ENCODE measurements at regions not wholly inside any gene's neighbourhood (a gene's known extent, or its start where the extent isn't known, plus 50 kb on each side); places are given as distances from the start of the nearest gene placed in this dataset.
A peak's percentile ranks its signal among the peaks of the same experiment; 100 is the strongest.
"Not testable (repeated sequence)": the region's sequence is repeated elsewhere in the genome, so short reads cannot be mapped to it uniquely, and the experiment has no call there.

- not testable (repeated sequence) for H3K27ac ChIP-seq (ENCODE audit: low read depth); DNase-seq (ENCODE audit: extremely low spot score); H3K4me3 ChIP-seq (ENCODE audit: low read depth, low read length); H3K36me3 ChIP-seq (ENCODE audit: insufficient read depth); H3K4me1 ChIP-seq (ENCODE audit: insufficient read depth)
- WGBS: 42% methylated on average over 2 of the region's 2 CpGs
These were observed 91.7 kb downstream of the VPREB1 start for GRCh38 chr22:22336333-22336732.

- WGBS: 72% methylated on average over 3 of the region's 3 CpGs
These were observed 94.2 kb downstream of the VPREB1 start for GRCh38 chr22:22338778-22339177.

GRCh38 chr22:22341736-22342135 is 97.2 kb downstream of the VPREB1 start:
- no peak overlapping the region for H3K27ac ChIP-seq (ENCODE audit: low read depth)
- no peak overlapping the region for H3K4me3 ChIP-seq (ENCODE audit: low read depth, low read length)
- no peak for DNase-seq (ENCODE audit: extremely low spot score)
- WGBS: 59% methylated on average over 4 of the region's 4 CpGs
- H3K36me3 ChIP-seq (ENCODE audit: insufficient read depth): no peaks in the 10 kb centered on the region
- no peaks in the 10 kb centered on the region for H3K4me1 ChIP-seq (ENCODE audit: insufficient read depth)

More at GRCh38 chr22:22338778-22339177, 94.2 kb downstream of the VPREB1 start:
- DNase-seq (ENCODE audit: extremely low spot score); H3K36me3 ChIP-seq (ENCODE audit: insufficient read depth); H3K27ac ChIP-seq (ENCODE audit: low read depth); H3K4me1 ChIP-seq (ENCODE audit: insufficient read depth); H3K4me3 ChIP-seq (ENCODE audit: low read depth, low read length): not testable (repeated sequence)

- peak; percentile 15 for DNase-seq (ENCODE audit: extremely low spot score)
- no peak overlapping the region for H3K4me3 ChIP-seq (ENCODE audit: low read depth, low read length)
- WGBS: 54% methylated on average over 8 of the region's 8 CpGs
- H3K4me1 ChIP-seq (ENCODE audit: insufficient read depth): no peaks in the 10 kb centered on the region
- no peaks in the 10 kb centered on the region for H3K36me3 ChIP-seq (ENCODE audit: insufficient read depth)
- H3K27ac ChIP-seq (ENCODE audit: low read depth): no peak overlapping the region
These were observed 98.4 kb downstream of the VPREB1 start for GRCh38 chr22:22342697-22343580.

DNA sequence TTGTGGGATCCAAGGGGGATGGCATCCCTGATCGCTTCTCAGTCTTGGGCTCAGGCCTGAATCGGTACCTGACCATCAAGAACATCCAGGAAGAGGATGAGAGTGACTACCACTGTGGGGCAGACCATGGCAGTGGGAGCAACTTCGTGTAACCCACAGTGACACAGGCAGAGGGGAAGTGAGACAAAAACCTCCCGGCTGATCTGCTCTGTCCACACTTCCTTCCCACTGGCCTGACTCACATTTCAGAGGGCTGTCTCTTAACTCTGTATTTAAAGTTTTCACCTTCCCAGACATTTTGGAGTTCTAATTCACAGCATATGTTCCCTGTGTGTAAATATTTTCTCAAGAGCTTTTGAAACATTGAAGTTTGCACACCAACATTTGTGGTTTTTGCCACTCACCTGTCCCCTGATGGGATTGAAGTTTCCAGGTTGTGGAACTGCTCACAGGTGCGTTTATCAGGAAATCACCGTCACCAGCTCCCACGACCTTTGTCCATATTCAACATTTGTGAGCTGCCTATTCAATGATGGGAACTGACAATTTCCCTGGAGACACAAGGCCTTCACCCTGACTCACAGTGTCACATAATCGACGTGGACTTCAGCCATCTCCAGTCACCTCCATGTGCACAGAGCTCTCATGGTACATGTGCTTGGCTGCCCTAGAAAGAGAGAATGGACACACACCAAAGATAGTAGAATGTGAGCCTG is 99.2 kb downstream of the VPREB1 start:
- no peaks in the 10 kb centered on the region for H3K4me1 ChIP-seq (ENCODE audit: insufficient read depth)
- no peak for DNase-seq (ENCODE audit: extremely low spot score)
- H3K36me3 ChIP-seq (ENCODE audit: insufficient read depth): no peaks in the 10 kb centered on the region
- WGBS: 66% methylated on average over 9 of the region's 9 CpGs
- no peak overlapping the region for H3K4me3 ChIP-seq (ENCODE audit: low read depth, low read length)
- H3K27ac ChIP-seq (ENCODE audit: low read depth): no peak overlapping the region

- H3K27ac ChIP-seq (ENCODE audit: low read depth): no peak overlapping the region
- WGBS: 65% methylated on average over 5 of the region's 5 CpGs
- no peak overlapping the region for H3K4me3 ChIP-seq (ENCODE audit: low read depth, low read length)
- H3K4me1 ChIP-seq (ENCODE audit: insufficient read depth): no peaks in the 10 kb centered on the region
- DNase-seq (ENCODE audit: extremely low spot score): no peak
- no peaks in the 10 kb centered on the region for H3K36me3 ChIP-seq (ENCODE audit: insufficient read depth)
These were observed 99.8 kb downstream of the VPREB1 start for GRCh38 chr22:22344430-22344829.

GRCh38 chr22:22345781-22346180 is 101.2 kb downstream of the VPREB1 start:
- Histone ChIP-seq H3K4me3 (ENCODE audit: low read depth, low read length) (no peak overlapping the region), H3K4me1 (ENCODE audit: insufficient read depth) (no peaks in the 10 kb centered on the region), H3K36me3 (ENCODE audit: insufficient read depth) (no peaks in the 10 kb centered on the region), H3K27ac (ENCODE audit: low read depth) (no peak overlapping the region)
- WGBS: 74% methylated on average over 5 of the region's 5 CpGs
- DNase-seq (ENCODE audit: extremely low spot score): no peak

GRCh38 chr22:22346401-22347107 is 102.0 kb downstream of the VPREB1 start:
- Histone ChIP-seq H3K4me1 (ENCODE audit: insufficient read depth) (no peaks in the 10 kb centered on the region), H3K27ac (ENCODE audit: low read depth) (no peak overlapping the region), H3K4me3 (ENCODE audit: low read depth, low read length) (no peak overlapping the region), H3K36me3 (ENCODE audit: insufficient read depth) (no peaks in the 10 kb centered on the region)
- 59% methylated on average over 3 of the region's 3 CpGs for WGBS
- DNase-seq (ENCODE audit: extremely low spot score): no peak

- no peak for DNase-seq (ENCODE audit: extremely low spot score)
- H3K4me1 ChIP-seq (ENCODE audit: insufficient read depth): no peaks in the 10 kb centered on the region
- H3K27ac ChIP-seq (ENCODE audit: low read depth): no peak overlapping the region
- H3K4me3 ChIP-seq (ENCODE audit: low read depth, low read length): no peak overlapping the region
- H3K36me3 ChIP-seq (ENCODE audit: insufficient read depth): no peaks in the 10 kb centered on the region
- 38% methylated on average over 5 of the region's 5 CpGs for WGBS
These were observed 103.7 kb downstream of the VPREB1 start for GRCh38 chr22:22348127-22348814.

DNA sequence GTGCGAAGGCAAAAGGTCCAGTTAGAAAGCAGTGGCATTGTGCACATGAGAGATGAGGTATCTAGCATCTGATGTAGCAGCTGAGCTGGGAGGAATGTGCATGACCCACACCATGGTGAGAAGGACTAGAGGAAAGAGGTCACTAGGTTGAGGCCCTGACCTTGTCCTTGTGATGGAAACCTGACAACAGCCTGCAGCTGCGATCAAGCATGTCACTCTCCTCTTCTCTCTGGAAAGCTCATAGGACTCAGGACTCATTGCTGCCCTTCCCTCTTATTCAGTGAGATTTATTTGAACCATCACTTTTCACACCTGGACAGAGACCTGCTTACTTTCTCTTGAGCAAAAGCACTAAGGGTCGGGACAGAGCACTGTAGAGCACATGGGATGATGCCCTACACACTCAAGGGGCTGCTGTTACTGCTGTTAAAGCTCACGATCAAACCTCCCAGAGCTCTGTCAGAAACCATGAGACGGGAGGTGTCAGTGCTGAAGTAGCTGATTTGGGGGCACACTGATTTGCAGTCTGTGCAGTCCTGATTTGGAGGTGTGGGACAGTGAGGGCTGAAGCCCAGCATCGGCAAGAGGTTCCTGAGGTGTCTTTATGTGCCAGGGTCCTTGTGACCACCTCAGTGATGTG is 104.3 kb downstream of the VPREB1 start:
- H3K4me3 ChIP-seq (ENCODE audit: low read depth, low read length): no peak overlapping the region
- H3K27ac ChIP-seq (ENCODE audit: low read depth): no peak overlapping the region
- WGBS: 74% methylated on average over 6 of the region's 6 CpGs
- no peak for DNase-seq (ENCODE audit: extremely low spot score)
- H3K36me3 ChIP-seq (ENCODE audit: insufficient read depth): no peaks in the 10 kb centered on the region
- H3K4me1 ChIP-seq (ENCODE audit: insufficient read depth): no peaks in the 10 kb centered on the region

- Histone ChIP-seq H3K4me3 (ENCODE audit: low read depth, low read length) (no peak overlapping the region), H3K4me1 (ENCODE audit: insufficient read depth) (no peaks in the 10 kb centered on the region), H3K27ac (ENCODE audit: low read depth) (no peak overlapping the region), H3K36me3 (ENCODE audit: insufficient read depth) (no peaks in the 10 kb centered on the region)
- DNase-seq (ENCODE audit: extremely low spot score): no peak
- 42% methylated on average over 3 of the region's 3 CpGs for WGBS
These were observed 104.9 kb downstream of the VPREB1 start for GRCh38 chr22:22349455-22349836.

GRCh38 chr22:22351366-22351765 is 106.8 kb downstream of the VPREB1 start:
- 66% methylated on average over 3 of the region's 3 CpGs for WGBS
- Histone ChIP-seq H3K4me1 (ENCODE audit: insufficient read depth) (no peaks in the 10 kb centered on the region), H3K4me3 (ENCODE audit: low read depth, low read length) (no peak overlapping the region), H3K27ac (ENCODE audit: low read depth) (no peak overlapping the region), H3K36me3 (ENCODE audit: insufficient read depth) (no peaks in the 10 kb centered on the region)
- no peak for DNase-seq (ENCODE audit: extremely low spot score)
